ENCODE measurements at regions not wholly inside any gene's neighbourhood (a gene's known extent, or its start where the extent isn't known, plus 50 kb on each side); places are given as distances from the start of the nearest gene placed in this dataset.

DNA sequence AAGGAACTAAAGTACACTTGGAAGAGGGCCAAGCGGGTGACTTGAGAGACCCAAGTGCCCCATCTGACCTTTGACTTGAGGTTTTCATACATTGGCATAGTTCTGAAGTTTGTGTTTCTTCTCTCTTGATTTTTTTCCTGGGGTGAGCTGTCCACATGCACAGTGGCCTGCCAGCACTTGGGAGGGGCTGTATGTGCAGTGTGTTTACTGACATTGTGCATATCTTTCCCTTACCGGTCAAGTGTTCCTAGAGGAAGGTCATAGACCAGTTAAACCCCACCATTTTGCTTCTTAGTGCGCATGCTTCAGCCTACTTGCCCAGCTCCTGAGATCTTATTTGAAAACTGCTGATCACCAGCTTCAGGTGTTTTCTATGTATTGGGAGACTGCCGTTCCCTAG is 435.2 kb upstream of the KAZN start:
- no peak overlapping the region for H3K27ac ChIP-seq (replicated peaks; ENCODE audit: low read length)
- no peaks in the 10 kb centered on the region for H3K79me1 ChIP-seq (ENCODE audit: low read depth, low read length)
- no peaks in the 10 kb centered on the region for H3K36me3 ChIP-seq (replicated peaks in 1 of 2; ENCODE audit: control insufficient read depth in 2 of 2, insufficient read depth in 2 of 2, low read length in 2 of 2)
- H3K4ac ChIP-seq (ENCODE audit: low read length): no peak overlapping the region
- H3K18ac ChIP-seq (ENCODE audit: low read length): no peak overlapping the region
- no peak overlapping the region for H3K4me2 ChIP-seq (ENCODE audit: insufficient read depth, low read length, poor library complexity, severe bottlenecking)
- no peak overlapping the region for H2BK15ac ChIP-seq (ENCODE audit: low read length)
- no peak overlapping the region for H2AK5ac ChIP-seq (ENCODE audit: low read depth, low read length)
- no peak overlapping the region for H4K91ac ChIP-seq (ENCODE audit: low read depth, low read length, poor library complexity)
- no peak overlapping the region for H3K9ac ChIP-seq (ENCODE audit: low read depth, low read length, poor library complexity)
- peaks cover 0 to 3% of the 10 kb centered on the region in 2 donors for H3K4me1 ChIP-seq (ENCODE audit: control insufficient read depth in 2 of 2, insufficient read depth in 1 of 2, low read depth in 1 of 2, low read length in 2 of 2)
- no peak overlapping the region for H2BK12ac ChIP-seq (ENCODE audit: low read length)
- H2AFZ ChIP-seq (ENCODE audit: low read length): no peak overlapping the region
- H3K14ac ChIP-seq (ENCODE audit: low read length): no peak overlapping the region
- no peak overlapping the region for H4K8ac ChIP-seq (ENCODE audit: low read depth, low read length)
- DNase-seq (ENCODE audit: low spot score): no peak
- no peaks in the 10 kb centered on the region for H3K27me3 ChIP-seq (ENCODE audit: control insufficient read depth in 3 of 3, insufficient read depth in 3 of 3, low read depth in 1 of 3, low read length in 3 of 3)
- no CpG with 5 or more reads among the region's 4 CpGs for WGBS, 2 donors (ENCODE audit: extremely low coverage in 2 of 2, insufficient read length in 2 of 2, insufficient replicate concordance in 1 of 2)
- peaks cover 0 to 4% of the 10 kb centered on the region in 2 donors for H3K9me3 ChIP-seq (replicated peaks in 1 of 2; ENCODE audit: control insufficient read depth in 2 of 2, insufficient read depth in 1 of 2, low read depth in 1 of 2, low read length in 2 of 2)
- H3K4me3 ChIP-seq (ENCODE audit: low read length in 2 of 2): no peak overlapping the region
- H2BK120ac ChIP-seq (ENCODE audit: low read depth, low read length): no peak overlapping the region
- no peak overlapping the region for H2BK5ac ChIP-seq (ENCODE audit: low read length)
- no peak overlapping the region for H3K23ac ChIP-seq (ENCODE audit: low read depth, low read length, poor library complexity)

DNA sequence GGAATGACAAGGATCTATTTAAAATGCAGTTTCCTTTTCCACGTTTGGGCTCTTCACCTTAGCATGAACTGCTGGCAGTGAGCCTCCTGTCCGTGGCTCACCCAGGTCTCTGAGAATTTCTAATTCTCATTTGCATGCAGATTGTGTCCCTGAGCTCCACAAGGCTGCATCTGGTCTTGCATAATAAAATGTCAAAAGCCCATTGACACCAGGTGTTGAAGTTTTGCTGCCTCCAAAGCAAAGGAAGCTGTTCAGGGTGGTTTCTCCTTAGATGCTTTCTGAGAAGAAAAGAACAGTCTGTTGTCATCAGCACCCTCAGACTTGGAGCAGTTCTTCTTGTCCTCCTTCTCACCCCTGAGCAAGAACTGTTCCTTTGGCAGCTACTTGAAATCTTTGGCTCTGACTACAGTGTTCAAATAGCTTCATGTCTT is 433.1 kb upstream of the KAZN start:
- no peaks in the 10 kb centered on the region for H3K36me3 ChIP-seq (replicated peaks in 1 of 2; ENCODE audit: control insufficient read depth in 2 of 2, insufficient read depth in 2 of 2, low read length in 2 of 2)
- H4K8ac ChIP-seq (ENCODE audit: low read depth, low read length): no peak overlapping the region
- H3K27ac ChIP-seq (replicated peaks; ENCODE audit: low read length): no peak overlapping the region
- DNase-seq (ENCODE audit: low spot score): no peak
- H4K91ac ChIP-seq (ENCODE audit: low read depth, low read length, poor library complexity): no peak overlapping the region
- H3K14ac ChIP-seq (ENCODE audit: low read length): no peak overlapping the region
- H2BK5ac ChIP-seq (ENCODE audit: low read length): no peak overlapping the region
- H3K18ac ChIP-seq (ENCODE audit: low read length): no peak overlapping the region
- H3K79me1 ChIP-seq (ENCODE audit: low read depth, low read length): no peaks in the 10 kb centered on the region
- no peak overlapping the region for H3K4me3 ChIP-seq (ENCODE audit: low read length in 2 of 2)
- no peak overlapping the region for H2BK120ac ChIP-seq (ENCODE audit: low read depth, low read length)
- H2BK12ac ChIP-seq (ENCODE audit: low read length): no peak overlapping the region
- peak overlapping the region; percentile 47 for H2AFZ ChIP-seq (ENCODE audit: low read length)
- H2BK15ac ChIP-seq (ENCODE audit: low read length): no peak overlapping the region
- H3K4me1 ChIP-seq (ENCODE audit: control insufficient read depth in 2 of 2, insufficient read depth in 1 of 2, low read depth in 1 of 2, low read length in 2 of 2): peaks cover 0 to 3% of the 10 kb centered on the region in 2 donors
- WGBS, 2 donors (ENCODE audit: extremely low coverage in 2 of 2, insufficient read length in 2 of 2, insufficient replicate concordance in 1 of 2): no CpG with 5 or more reads among the region's 2 CpGs
- H2AK5ac ChIP-seq (ENCODE audit: low read depth, low read length): no peak overlapping the region
- no peak overlapping the region for H3K4me2 ChIP-seq (ENCODE audit: insufficient read depth, low read length, poor library complexity, severe bottlenecking)
- H3K4ac ChIP-seq (ENCODE audit: low read length): no peak overlapping the region
- H3K9ac ChIP-seq (ENCODE audit: low read depth, low read length, poor library complexity): no peak overlapping the region
- no peak overlapping the region for H3K23ac ChIP-seq (ENCODE audit: low read depth, low read length, poor library complexity)
- no peaks in the 10 kb centered on the region for H3K9me3 ChIP-seq (replicated peaks in 1 of 2; ENCODE audit: control insufficient read depth in 2 of 2, insufficient read depth in 1 of 2, low read depth in 1 of 2, low read length in 2 of 2)
- H3K27me3 ChIP-seq (ENCODE audit: control insufficient read depth in 3 of 3, insufficient read depth in 3 of 3, low read depth in 1 of 3, low read length in 3 of 3): peaks cover 0 to 3% (median 0%) of the 10 kb centered on the region in 3 experiments

DNA sequence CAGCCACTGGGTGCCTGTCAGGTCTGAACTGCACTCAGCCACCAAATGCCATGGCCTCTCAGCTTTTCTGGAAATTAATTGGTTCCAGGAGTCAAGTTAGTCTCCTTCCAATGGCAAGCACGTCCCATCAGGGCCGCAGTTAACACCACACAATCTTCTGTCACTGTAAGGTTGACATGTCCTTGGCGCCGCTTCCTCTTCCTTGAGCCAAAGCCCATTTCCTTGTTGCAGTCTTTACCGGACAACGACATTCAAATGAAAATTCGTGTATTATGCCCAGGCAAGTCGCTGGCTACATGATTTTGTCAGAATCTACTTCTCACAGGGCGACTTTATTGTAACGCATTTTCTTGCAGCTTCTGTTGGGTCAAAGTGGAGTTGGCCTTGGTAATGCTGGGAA is 430.6 kb upstream of the KAZN start:
- H2BK120ac ChIP-seq (ENCODE audit: low read depth, low read length): no peak overlapping the region
- no peak overlapping the region for H3K27ac ChIP-seq (replicated peaks; ENCODE audit: low read length)
- H2AK5ac ChIP-seq (ENCODE audit: low read depth, low read length): no peak overlapping the region
- H3K4me1 ChIP-seq (ENCODE audit: control insufficient read depth in 2 of 2, insufficient read depth in 1 of 2, low read depth in 1 of 2, low read length in 2 of 2): peaks cover 0 to 3% of the 10 kb centered on the region in 2 donors
- H3K27me3 ChIP-seq (ENCODE audit: control insufficient read depth in 3 of 3, insufficient read depth in 3 of 3, low read depth in 1 of 3, low read length in 3 of 3): peaks cover 0 to 3% (median 0%) of the 10 kb centered on the region in 3 experiments
- no peak overlapping the region for H3K23ac ChIP-seq (ENCODE audit: low read depth, low read length, poor library complexity)
- H3K4ac ChIP-seq (ENCODE audit: low read length): no peak overlapping the region
- DNase-seq (ENCODE audit: low spot score): no peak
- H3K18ac ChIP-seq (ENCODE audit: low read length): no peak overlapping the region
- H3K14ac ChIP-seq (ENCODE audit: low read length): no peak overlapping the region
- no peaks in the 10 kb centered on the region for H3K79me1 ChIP-seq (ENCODE audit: low read depth, low read length)
- H2BK5ac ChIP-seq (ENCODE audit: low read length): no peak overlapping the region
- peaks cover 0 to 1% of the 10 kb centered on the region in 2 donors for H3K9me3 ChIP-seq (replicated peaks in 1 of 2; ENCODE audit: control insufficient read depth in 2 of 2, insufficient read depth in 1 of 2, low read depth in 1 of 2, low read length in 2 of 2)
- no peak overlapping the region for H2AFZ ChIP-seq (ENCODE audit: low read length)
- no peaks in the 10 kb centered on the region for H3K36me3 ChIP-seq (replicated peaks in 1 of 2; ENCODE audit: control insufficient read depth in 2 of 2, insufficient read depth in 2 of 2, low read length in 2 of 2)
- no CpG with 5 or more reads among the region's 10 CpGs for WGBS, 2 donors (ENCODE audit: extremely low coverage in 2 of 2, insufficient read length in 2 of 2, insufficient replicate concordance in 1 of 2)
- no peak overlapping the region for H2BK12ac ChIP-seq (ENCODE audit: low read length)
- no peak overlapping the region for H4K91ac ChIP-seq (ENCODE audit: low read depth, low read length, poor library complexity)
- H3K9ac ChIP-seq (ENCODE audit: low read depth, low read length, poor library complexity): no peak overlapping the region
- no peak overlapping the region for H3K4me2 ChIP-seq (ENCODE audit: insufficient read depth, low read length, poor library complexity, severe bottlenecking)
- no peak overlapping the region for H4K8ac ChIP-seq (ENCODE audit: low read depth, low read length)
- no peak overlapping the region for H2BK15ac ChIP-seq (ENCODE audit: low read length)
- H3K4me3 ChIP-seq (ENCODE audit: low read length in 2 of 2): no peak overlapping the region

DNA sequence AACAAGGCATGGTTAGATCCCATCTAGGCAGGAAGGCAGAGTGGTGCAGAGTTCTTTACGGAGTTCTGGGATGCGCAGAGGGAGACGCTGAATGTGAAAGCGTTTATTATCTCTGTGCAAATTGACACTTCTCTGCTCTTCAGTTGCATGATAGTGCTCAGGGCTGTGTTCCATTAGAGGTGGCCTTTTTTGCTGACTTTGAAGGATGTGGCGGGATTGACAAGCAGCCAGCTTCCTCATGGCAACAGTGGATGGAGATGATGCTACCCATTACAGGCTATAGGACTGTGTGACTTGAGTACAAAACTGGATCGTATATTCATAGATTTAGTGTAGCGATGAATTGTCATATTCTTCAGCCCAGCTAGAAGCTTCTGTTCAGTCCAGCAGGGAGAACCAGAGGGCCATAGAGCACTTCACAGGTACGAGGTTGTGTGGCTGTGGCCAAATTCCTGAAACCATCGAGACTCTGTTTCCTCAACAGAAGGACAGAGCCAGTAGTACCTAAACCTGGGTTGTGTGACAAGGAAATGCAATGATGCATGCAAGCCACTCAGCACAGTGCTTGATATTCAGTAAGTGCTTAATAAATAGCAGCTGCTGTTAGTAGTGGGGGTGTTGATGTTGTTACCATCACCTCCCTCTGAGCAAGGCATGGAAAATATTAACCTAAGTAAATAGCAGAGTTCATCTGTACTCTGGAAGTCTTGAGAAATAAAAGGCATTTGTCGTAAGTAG is 430.0 kb upstream of the KAZN start:
- Histone ChIP-seq H3K79me1 (ENCODE audit: low read depth, low read length) (no peaks in the 10 kb centered on the region), H2BK120ac (ENCODE audit: low read depth, low read length) (no peak overlapping the region), H3K18ac (ENCODE audit: low read length) (no peak overlapping the region), H2AFZ (ENCODE audit: low read length) (no peak overlapping the region), H3K4me3 (ENCODE audit: low read length in 2 of 2) (no peak overlapping the region), H3K9ac (ENCODE audit: low read depth, low read length, poor library complexity) (no peak overlapping the region), H2BK12ac (ENCODE audit: low read length) (no peak overlapping the region), H2AK5ac (ENCODE audit: low read depth, low read length) (no peak overlapping the region), H3K23ac (ENCODE audit: low read depth, low read length, poor library complexity) (no peak overlapping the region), H4K91ac (ENCODE audit: low read depth, low read length, poor library complexity) (no peak overlapping the region), H3K4me2 (ENCODE audit: insufficient read depth, low read length, poor library complexity, severe bottlenecking) (no peak overlapping the region), H3K27ac (replicated peaks; ENCODE audit: low read length) (no peak overlapping the region), H3K4me1 (ENCODE audit: control insufficient read depth in 2 of 2, insufficient read depth in 1 of 2, low read depth in 1 of 2, low read length in 2 of 2) (peaks cover 0 to 3% of the 10 kb centered on the region in 2 donors), H3K36me3 (replicated peaks in 1 of 2; ENCODE audit: control insufficient read depth in 2 of 2, insufficient read depth in 2 of 2, low read length in 2 of 2) (no peaks in the 10 kb centered on the region), H3K4ac (ENCODE audit: low read length) (no peak overlapping the region), H2BK15ac (ENCODE audit: low read length) (no peak overlapping the region), H4K8ac (ENCODE audit: low read depth, low read length) (no peak overlapping the region), H2BK5ac (ENCODE audit: low read length) (no peak overlapping the region), H3K27me3 (ENCODE audit: control insufficient read depth in 3 of 3, insufficient read depth in 3 of 3, low read depth in 1 of 3, low read length in 3 of 3) (peaks cover 0 to 3% (median 0%) of the 10 kb centered on the region in 3 experiments), H3K14ac (ENCODE audit: low read length) (no peak overlapping the region), H3K9me3 (replicated peaks in 1 of 2; ENCODE audit: control insufficient read depth in 2 of 2, insufficient read depth in 1 of 2, low read depth in 1 of 2, low read length in 2 of 2) (peaks cover 0 to 5% of the 10 kb centered on the region in 2 donors)
- WGBS, 2 donors (ENCODE audit: extremely low coverage in 2 of 2, insufficient read length in 2 of 2, insufficient replicate concordance in 1 of 2): no CpG with 5 or more reads among the region's 10 CpGs
- DNase-seq (ENCODE audit: low spot score): no peak
